Hepatocyte (in vitro differentiated cells): ENCODE measurements at regions not wholly inside any gene's neighbourhood (a gene's known extent, or its start where the extent isn't known, plus 50 kb on each side); places are given as distances from the start of the nearest gene placed in this dataset.

Experiments
- CTCF ChIP-seq: fragments of 200-600 bp; sonication (generic); IDR thresholded peaks from 2 replicates; pipeline ENCODE4 v1.5.1; 2016; ENCODE audit warnings: antibody characterized with exemption, mild to moderate bottlenecking; ENCODE audit not compliant: poor library complexity
- EZH2phosphoT487 ChIP-seq: fragments of 200-600 bp; sonication (generic); IDR thresholded peaks from one replicate; pipeline ENCODE4 v1.6.1; 2018; ENCODE audit warnings: antibody characterized with exemption, mild to moderate bottlenecking, low read depth, moderate library complexity; ENCODE audit not compliant: unreplicated experiment, severe bottlenecking

- TF ChIP-seq CTCF (no peak), EZH2phosphoT487 (no peak)
Observed at GRCh38 chr1:114249691-114250090, 96.0 kb upstream of the SYT6 start.
